ENCODE measurements at regions not wholly inside any gene's neighbourhood (a gene's known extent, or its start where the extent isn't known, plus 50 kb on each side); places are given as distances from the start of the nearest gene placed in this dataset.
A peak's percentile ranks its signal among the peaks of the same experiment; 100 is the strongest.

DNA sequence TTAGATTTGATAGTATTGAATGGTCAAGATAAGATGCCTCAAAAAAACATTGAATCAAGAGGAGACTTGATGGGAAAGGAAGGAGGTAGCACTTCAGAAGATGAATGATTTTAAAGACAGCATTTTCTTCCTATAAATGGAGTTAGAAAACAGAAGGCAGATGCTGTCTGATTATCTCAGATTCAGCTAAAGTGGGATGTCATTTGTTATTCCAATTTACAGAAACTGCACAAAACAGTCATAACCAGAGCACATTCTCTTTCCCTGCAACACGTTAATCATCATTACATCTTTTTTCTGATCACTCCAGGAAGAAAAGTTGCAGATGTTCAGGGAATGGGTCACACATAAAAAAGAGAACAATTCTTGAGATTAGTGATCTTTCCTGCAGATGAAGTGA is 1141.8 kb downstream of the SI start:
- intact Hi-C loops (cut with micrococcal nuclease), result no loop called here
- Histone ChIP-seq H3K36me3 (ENCODE audit: insufficient read depth, low read length) (no peaks in the 10 kb centered on the region), H3K27ac (ENCODE audit: low read depth, low read length) (no peak overlapping the region), H3K27me3 (ENCODE audit: insufficient read depth, low read length) (no peaks in the 10 kb centered on the region), H3K4me1 (ENCODE audit: insufficient read depth, low read length) (no peaks in the 10 kb centered on the region), H3K9me3 (ENCODE audit: control insufficient read depth in 1 of 2, low read length in 2 of 2) (no peaks in the 10 kb centered on the region), H3K4me3 (ENCODE audit: low read length in 2 of 2) (no peak overlapping the region)
- H3K9me3 Mint-ChIP-seq, result peaks cover 0 to 15% (median 6%) of the 10 kb centered on the region in 8 donors
- no peaks in the 10 kb centered on the region for H3K4me1 Mint-ChIP-seq
- no peaks in the 10 kb centered on the region for H3K36me3 Mint-ChIP-seq
- CTCF ChIA-PET (ENCODE audit: partially characterized antibody), result no interaction called here
- POLR2A ChIA-PET (ENCODE audit: partially characterized antibody), result no interaction called here
- no peak overlapping the region for H3K4me3 Mint-ChIP-seq
- H3K27me3 Mint-ChIP-seq, result no peaks in the 10 kb centered on the region
- DNase-seq, result no peak
- no peak overlapping the region for H3K27ac Mint-ChIP-seq

DNA sequence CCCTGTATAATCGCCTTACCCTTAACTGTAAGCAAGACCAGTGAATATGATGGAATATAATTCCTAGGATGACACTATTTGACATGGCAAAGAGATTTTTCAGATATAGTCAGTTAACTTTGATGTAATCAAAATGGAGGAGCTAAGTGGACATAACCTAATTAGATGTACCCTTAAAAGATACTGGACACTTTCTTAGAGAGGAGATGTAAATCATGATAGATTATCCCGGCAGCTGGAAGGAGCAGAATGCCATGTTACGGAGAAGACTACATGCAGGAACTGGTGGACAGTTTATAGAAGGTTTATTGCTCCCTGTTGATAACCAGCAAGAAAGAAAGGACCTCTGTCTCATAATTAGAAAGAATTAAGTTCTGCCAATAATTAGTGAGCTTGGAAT is 1142.9 kb downstream of the SI start:
- Mint-ChIP-seq H3K27me3 (no peaks in the 10 kb centered on the region), H3K9me3 (peaks cover 0 to 8% (median 2%) of the 10 kb centered on the region in 8 donors), H3K27ac (peak overlapping the region in 1 of 7 donors; percentile 60), H3K36me3 (no peaks in the 10 kb centered on the region), H3K4me1 (no peaks in the 10 kb centered on the region), H3K4me3 (no peak overlapping the region)
- Histone ChIP-seq H3K36me3 (ENCODE audit: insufficient read depth, low read length) (no peaks in the 10 kb centered on the region), H3K27ac (ENCODE audit: low read depth, low read length) (no peak overlapping the region), H3K4me1 (ENCODE audit: insufficient read depth, low read length) (no peaks in the 10 kb centered on the region), H3K27me3 (ENCODE audit: insufficient read depth, low read length) (no peaks in the 10 kb centered on the region), H3K9me3 (ENCODE audit: control insufficient read depth in 1 of 2, low read length in 2 of 2) (no peaks in the 10 kb centered on the region), H3K4me3 (ENCODE audit: low read length in 2 of 2) (no peak overlapping the region)
- intact Hi-C loops (cut with micrococcal nuclease), result no loop called here
- ChIA-PET CTCF (ENCODE audit: partially characterized antibody) (no interaction called here), POLR2A (ENCODE audit: partially characterized antibody) (interaction anchor here (0.6 kb wide), 1 partner anchor 280 kb away, joined by 3 read pairs; no protein-coding TSS in a partner anchor)
- no peak for DNase-seq

GRCh38 chr3:163929069-163929652 is 1149.1 kb downstream of the SI start:
- CTCF ChIA-PET (ENCODE audit: partially characterized antibody), result no interaction called here
- H3K27me3 Mint-ChIP-seq, result no peaks in the 10 kb centered on the region
- peaks cover 0 to 14% (median 6%) of the 10 kb centered on the region in 8 donors for H3K9me3 Mint-ChIP-seq
- no peaks in the 10 kb centered on the region for H3K36me3 ChIP-seq (ENCODE audit: insufficient read depth, low read length)
- intact Hi-C loops (cut with micrococcal nuclease), result no loop called here
- H3K4me1 ChIP-seq (ENCODE audit: insufficient read depth, low read length), result no peaks in the 10 kb centered on the region
- H3K9me3 ChIP-seq (ENCODE audit: control insufficient read depth in 1 of 2, low read length in 2 of 2), result no peaks in the 10 kb centered on the region
- H3K4me3 Mint-ChIP-seq, result no peak overlapping the region
- H3K27ac Mint-ChIP-seq, result no peak overlapping the region
- H3K4me1 Mint-ChIP-seq, result no peaks in the 10 kb centered on the region
- H3K27ac ChIP-seq (ENCODE audit: low read depth, low read length), result no peak overlapping the region
- POLR2A ChIA-PET (ENCODE audit: partially characterized antibody), result no interaction called here
- no peak overlapping the region for H3K4me3 ChIP-seq (ENCODE audit: low read length in 2 of 2)
- DNase-seq, result no peak
- no peaks in the 10 kb centered on the region for H3K27me3 ChIP-seq (ENCODE audit: insufficient read depth, low read length)
- H3K36me3 Mint-ChIP-seq, result no peaks in the 10 kb centered on the region

- Histone ChIP-seq H3K4me3 (ENCODE audit: low read length in 2 of 2) (no peak overlapping the region), H3K27me3 (ENCODE audit: insufficient read depth, low read length) (no peaks in the 10 kb centered on the region), H3K9me3 (ENCODE audit: control insufficient read depth in 1 of 2, low read length in 2 of 2) (no peaks in the 10 kb centered on the region), H3K27ac (ENCODE audit: low read depth, low read length) (no peak overlapping the region), H3K36me3 (ENCODE audit: insufficient read depth, low read length) (no peaks in the 10 kb centered on the region), H3K4me1 (ENCODE audit: insufficient read depth, low read length) (no peaks in the 10 kb centered on the region)
- H3K36me3 Mint-ChIP-seq, result no peaks in the 10 kb centered on the region
- intact Hi-C loops (cut with micrococcal nuclease), result no loop called here
- H3K9me3 Mint-ChIP-seq, result peaks cover 0 to 19% (median 6%) of the 10 kb centered on the region in 8 donors
- ChIA-PET POLR2A (ENCODE audit: partially characterized antibody) (no interaction called here), CTCF (ENCODE audit: partially characterized antibody) (no interaction called here)
- H3K4me1 Mint-ChIP-seq, result no peaks in the 10 kb centered on the region
- no peak overlapping the region for H3K27ac Mint-ChIP-seq
- no peak overlapping the region for H3K4me3 Mint-ChIP-seq
- DNase-seq, result no peak
- H3K27me3 Mint-ChIP-seq, result no peaks in the 10 kb centered on the region
Observed at GRCh38 chr3:163927521-163927920, 1150.8 kb downstream of the SI start.

GRCh38 chr3:163924600-163924999 is 1153.7 kb downstream of the SI start:
- no peaks in the 10 kb centered on the region for H3K4me1 Mint-ChIP-seq
- no peak overlapping the region for H3K27ac ChIP-seq (ENCODE audit: low read depth, low read length)
- peaks cover 2 to 19% (median 6%) of the 10 kb centered on the region in 8 donors for H3K9me3 Mint-ChIP-seq
- H3K4me3 ChIP-seq (ENCODE audit: low read length in 2 of 2), result no peak overlapping the region
- no peak overlapping the region for H3K4me3 Mint-ChIP-seq
- POLR2A ChIA-PET (ENCODE audit: partially characterized antibody), result no interaction called here
- no peak for DNase-seq
- H3K36me3 ChIP-seq (ENCODE audit: insufficient read depth, low read length), result no peaks in the 10 kb centered on the region
- no peak overlapping the region for H3K27ac Mint-ChIP-seq
- no peaks in the 10 kb centered on the region for H3K4me1 ChIP-seq (ENCODE audit: insufficient read depth, low read length)
- CTCF ChIA-PET (ENCODE audit: partially characterized antibody), result no interaction called here
- no peaks in the 10 kb centered on the region for H3K9me3 ChIP-seq (ENCODE audit: control insufficient read depth in 1 of 2, low read length in 2 of 2)
- H3K36me3 Mint-ChIP-seq, result no peaks in the 10 kb centered on the region
- no peaks in the 10 kb centered on the region for H3K27me3 ChIP-seq (ENCODE audit: insufficient read depth, low read length)
- no peaks in the 10 kb centered on the region for H3K27me3 Mint-ChIP-seq
- intact Hi-C loops (cut with micrococcal nuclease), result no loop called here

- Histone ChIP-seq H3K27ac (ENCODE audit: low read depth, low read length) (no peak overlapping the region), H3K4me1 (ENCODE audit: insufficient read depth, low read length) (no peaks in the 10 kb centered on the region), H3K9me3 (ENCODE audit: control insufficient read depth in 1 of 2, low read length in 2 of 2) (no peaks in the 10 kb centered on the region), H3K36me3 (ENCODE audit: insufficient read depth, low read length) (no peaks in the 10 kb centered on the region), H3K27me3 (ENCODE audit: insufficient read depth, low read length) (no peaks in the 10 kb centered on the region), H3K4me3 (ENCODE audit: low read length in 2 of 2) (no peak overlapping the region)
- no peaks in the 10 kb centered on the region for H3K36me3 Mint-ChIP-seq
- no peak for DNase-seq
- ChIA-PET CTCF (ENCODE audit: partially characterized antibody) (no interaction called here), POLR2A (ENCODE audit: partially characterized antibody) (no interaction called here)
- intact Hi-C loops (cut with micrococcal nuclease), result no loop called here
- peaks cover 0 to 7% (median 2%) of the 10 kb centered on the region in 8 donors for H3K9me3 Mint-ChIP-seq
- no peak overlapping the region for H3K27ac Mint-ChIP-seq
- H3K27me3 Mint-ChIP-seq, result no peaks in the 10 kb centered on the region
- H3K4me3 Mint-ChIP-seq, result no peak overlapping the region
- H3K4me1 Mint-ChIP-seq, result no peaks in the 10 kb centered on the region
Observed at GRCh38 chr3:163919154-163919553, 1159.1 kb downstream of the SI start.

GRCh38 chr3:163916596-163917560 is 1161.4 kb downstream of the SI start:
- intact Hi-C loops (cut with micrococcal nuclease), result no loop called here
- ChIA-PET POLR2A (ENCODE audit: partially characterized antibody) (no interaction called here), CTCF (ENCODE audit: partially characterized antibody) (no interaction called here)
- Histone ChIP-seq H3K9me3 (ENCODE audit: control insufficient read depth in 1 of 2, low read length in 2 of 2) (no peaks in the 10 kb centered on the region), H3K27ac (ENCODE audit: low read depth, low read length) (no peak overlapping the region), H3K27me3 (ENCODE audit: insufficient read depth, low read length) (no peaks in the 10 kb centered on the region), H3K36me3 (ENCODE audit: insufficient read depth, low read length) (no peaks in the 10 kb centered on the region), H3K4me1 (ENCODE audit: insufficient read depth, low read length) (no peaks in the 10 kb centered on the region), H3K4me3 (ENCODE audit: low read length in 2 of 2) (no peak overlapping the region)
- no peaks in the 10 kb centered on the region for H3K4me1 Mint-ChIP-seq
- no peaks in the 10 kb centered on the region for H3K36me3 Mint-ChIP-seq
- no peak for DNase-seq
- peaks cover 0 to 5% (median under 1%) of the 10 kb centered on the region in 8 donors for H3K9me3 Mint-ChIP-seq
- no peak overlapping the region for H3K27ac Mint-ChIP-seq
- no peak overlapping the region for H3K4me3 Mint-ChIP-seq
- H3K27me3 Mint-ChIP-seq, result no peaks in the 10 kb centered on the region

All from CD4-positive, alpha-beta memory T cell (primary cell).